ENCODE measurements at regions not wholly inside any gene's neighbourhood (a gene's known extent, or its start where the extent isn't known, plus 50 kb on each side); places are given as distances from the start of the nearest gene placed in this dataset.

GRCh38 chr13:88086577-88086976 lies 415.4 kb downstream of the SLITRK5 start:
- no peak for DNase-seq (ENCODE audit: extremely low read depth, low read depth)
- TF ChIP-seq CTCF (IDR thresholded peaks at IDR 0.05; ENCODE audit: low read depth, low read length): no peak

- DNase-seq (ENCODE audit: extremely low read depth, low read depth): no peak
- TF ChIP-seq CTCF (IDR thresholded peaks at IDR 0.05; ENCODE audit: low read depth, low read length): no peak
Observed at GRCh38 chr13:88097541-88097940, 426.4 kb downstream of the SLITRK5 start.

GRCh38 chr13:88103824-88104223 lies 432.7 kb downstream of the SLITRK5 start:
- no peak for DNase-seq (ENCODE audit: extremely low read depth, low read depth)
- no peak for TF ChIP-seq CTCF (IDR thresholded peaks at IDR 0.05; ENCODE audit: low read depth, low read length)

- no peak for TF ChIP-seq CTCF (IDR thresholded peaks at IDR 0.05; ENCODE audit: low read depth, low read length)
- no peak for DNase-seq (ENCODE audit: extremely low read depth, low read depth)
Observed at GRCh38 chr13:88104576-88104975, 433.4 kb downstream of the SLITRK5 start.

- no peak for DNase-seq (ENCODE audit: extremely low read depth, low read depth)
Observed at GRCh38 chr13:88107570-88107969, 436.4 kb downstream of the SLITRK5 start.

GRCh38 chr13:88112526-88112925 lies 441.4 kb downstream of the SLITRK5 start:
- TF ChIP-seq CTCF (IDR thresholded peaks at IDR 0.05; ENCODE audit: low read depth, low read length): no peak
- no peak for DNase-seq (ENCODE audit: extremely low read depth, low read depth)

More at GRCh38 chr13:88107570-88107969, 436.4 kb downstream of the SLITRK5 start:
- no peak for TF ChIP-seq CTCF (IDR thresholded peaks at IDR 0.05; ENCODE audit: low read depth, low read length)

- no peak for DNase-seq (ENCODE audit: extremely low read depth, low read depth)
- no peak for TF ChIP-seq CTCF (IDR thresholded peaks at IDR 0.05; ENCODE audit: low read depth, low read length)
Observed at GRCh38 chr13:88115976-88116375, 444.8 kb downstream of the SLITRK5 start.

Measured in AG09319 (cell line).